Ishikawa (cell line): ENCODE measurements at regions not wholly inside any gene's neighbourhood (a gene's known extent, or its start where the extent isn't known, plus 50 kb on each side); places are given as distances from the start of the nearest gene placed in this dataset.

Experiments
- CEBPB ChIP-seq: IDR thresholded peaks from 2 replicates; pipeline ENCODE4 v1.6.1; 2012
- CREB1 ChIP-seq: IDR thresholded peaks from 2 replicates; pipeline ENCODE4 v1.6.1; 2012; ENCODE audit warnings: low read depth
- EGR1 ChIP-seq: IDR thresholded peaks from 2 replicates; pipeline ENCODE4 v1.6.1; 2012
- EP300 ChIP-seq: IDR thresholded peaks from 2 replicates; pipeline ENCODE4 v1.6.1; 2012; ENCODE audit warnings: borderline replicate concordance
- FOXM1 ChIP-seq: IDR thresholded peaks from 2 replicates; pipeline ENCODE4 v1.6.1; 2012; ENCODE audit warnings: low read depth, borderline replicate concordance
- NFIC ChIP-seq: IDR thresholded peaks from 2 replicates; pipeline ENCODE4 v1.6.1; 2012
- RAD21 ChIP-seq: IDR thresholded peaks from 2 replicates; pipeline ENCODE4 v1.6.1; 2012; ENCODE audit warnings: low read depth
- REST ChIP-seq: IDR thresholded peaks from 2 replicates; pipeline ENCODE4 v1.6.1; 2012; ENCODE audit warnings: low read depth, mild to moderate bottlenecking
- TAF1 ChIP-seq: IDR thresholded peaks from 2 replicates; pipeline ENCODE4 v1.6.1; 2012; ENCODE audit warnings: low read depth, mild to moderate bottlenecking
- TCF12 ChIP-seq: IDR thresholded peaks from 2 replicates; pipeline ENCODE4 v1.6.1; 2012; ENCODE audit warnings: low read depth
- TEAD4 ChIP-seq: IDR thresholded peaks from 2 replicates; pipeline ENCODE4 v1.6.1; 2012
- YY1 ChIP-seq: IDR thresholded peaks from 2 replicates; pipeline ENCODE4 v1.6.1; 2012; ENCODE audit warnings: low read depth
- ZBTB7A ChIP-seq: IDR thresholded peaks from 2 replicates; pipeline ENCODE4 v1.6.1; 2012; ENCODE audit warnings: low read depth
- TF ChIP-seq, protein P1 (sequence below): IDR thresholded peaks from 2 replicates; pipeline ENCODE4 v1.6.1; 2012
- TF ChIP-seq, protein P2 (sequence below): IDR thresholded peaks from 2 replicates; pipeline ENCODE4 v1.6.1; 2012

DNA sequence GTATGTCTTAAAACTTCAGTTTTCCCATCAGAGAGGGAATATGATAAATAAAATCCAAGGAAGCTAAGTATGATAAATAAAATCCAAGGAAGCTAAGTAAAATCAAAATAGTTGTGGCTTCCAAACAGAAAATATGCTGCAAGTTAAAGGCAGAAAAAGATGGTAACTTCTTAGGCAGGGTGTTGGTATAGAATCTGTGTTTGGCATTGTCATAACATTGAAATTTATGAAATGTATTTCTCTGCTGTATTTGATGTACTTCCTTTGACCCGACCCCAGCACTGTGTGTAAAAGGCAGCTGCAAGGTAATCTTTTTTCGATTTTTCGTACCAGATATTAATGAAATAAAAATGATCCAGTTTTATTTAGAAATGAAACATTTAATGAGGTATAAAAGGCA is 537.2 kb downstream of the TFEC start:
- TF ChIP-seq RAD21 (no peak), REST (no peak), YY1 (no peak), EGR1 (no peak), FOXM1 (no peak), TCF12 (no peak), ZBTB7A (no peak)
- TF ChIP-seq, protein P1, sequence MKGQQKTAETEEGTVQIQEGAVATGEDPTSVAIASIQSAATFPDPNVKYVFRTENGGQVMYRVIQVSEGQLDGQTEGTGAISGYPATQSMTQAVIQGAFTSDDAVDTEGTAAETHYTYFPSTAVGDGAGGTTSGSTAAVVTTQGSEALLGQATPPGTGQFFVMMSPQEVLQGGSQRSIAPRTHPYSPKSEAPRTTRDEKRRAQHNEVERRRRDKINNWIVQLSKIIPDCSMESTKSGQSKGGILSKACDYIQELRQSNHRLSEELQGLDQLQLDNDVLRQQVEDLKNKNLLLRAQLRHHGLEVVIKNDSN = no peak

- TF ChIP-seq, protein P1 = no peak
- TF ChIP-seq YY1 = no peak
- TF ChIP-seq FOXM1 = no peak
- no peak for TF ChIP-seq EP300
- no peak for TF ChIP-seq RAD21
- TF ChIP-seq, protein P2, sequence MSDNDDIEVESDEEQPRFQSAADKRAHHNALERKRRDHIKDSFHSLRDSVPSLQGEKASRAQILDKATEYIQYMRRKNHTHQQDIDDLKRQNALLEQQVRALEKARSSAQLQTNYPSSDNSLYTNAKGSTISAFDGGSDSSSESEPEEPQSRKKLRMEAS = no peak
- TF ChIP-seq EGR1 = no peak
- no peak for TF ChIP-seq ZBTB7A
- no peak for TF ChIP-seq CEBPB
- no peak for TF ChIP-seq REST
- TF ChIP-seq CREB1 = no peak
- no peak for TF ChIP-seq TEAD4
These were observed 538.7 kb downstream of the TFEC start for GRCh38 chr7:115491744-115492380.

GRCh38 chr7:115479448-115479847 is 551.1 kb downstream of the TFEC start:
- TF ChIP-seq ZBTB7A = no peak
- TF ChIP-seq TAF1 = no peak
- TF ChIP-seq, protein P2 = no peak
- no peak for TF ChIP-seq TCF12
- no peak for TF ChIP-seq NFIC
- no peak for TF ChIP-seq FOXM1
- no peak for TF ChIP-seq EGR1
- TF ChIP-seq EP300 = no peak
- no peak for TF ChIP-seq CEBPB
- TF ChIP-seq RAD21 = no peak
- no peak for TF ChIP-seq YY1
- TF ChIP-seq, protein P1 = no peak
- TF ChIP-seq REST = no peak

GRCh38 chr7:115478426-115478825 is 552.1 kb downstream of the TFEC start:
- TF ChIP-seq TAF1 = no peak
- TF ChIP-seq, protein P1 = no peak
- TF ChIP-seq, protein P2 = no peak
- TF ChIP-seq RAD21 = no peak
- TF ChIP-seq EP300 = no peak
- TF ChIP-seq YY1 = no peak
- TF ChIP-seq TCF12 = no peak
- no peak for TF ChIP-seq CEBPB
- TF ChIP-seq EGR1 = no peak
- TF ChIP-seq FOXM1 = no peak
- TF ChIP-seq TEAD4 = no peak
- TF ChIP-seq NFIC = no peak
- no peak for TF ChIP-seq ZBTB7A
- TF ChIP-seq CREB1 = no peak
- no peak for TF ChIP-seq REST
